ENCODE measurements at regions not wholly inside any gene's neighbourhood (a gene's known extent, or its start where the extent isn't known, plus 50 kb on each side); places are given as distances from the start of the nearest gene placed in this dataset.

DNA sequence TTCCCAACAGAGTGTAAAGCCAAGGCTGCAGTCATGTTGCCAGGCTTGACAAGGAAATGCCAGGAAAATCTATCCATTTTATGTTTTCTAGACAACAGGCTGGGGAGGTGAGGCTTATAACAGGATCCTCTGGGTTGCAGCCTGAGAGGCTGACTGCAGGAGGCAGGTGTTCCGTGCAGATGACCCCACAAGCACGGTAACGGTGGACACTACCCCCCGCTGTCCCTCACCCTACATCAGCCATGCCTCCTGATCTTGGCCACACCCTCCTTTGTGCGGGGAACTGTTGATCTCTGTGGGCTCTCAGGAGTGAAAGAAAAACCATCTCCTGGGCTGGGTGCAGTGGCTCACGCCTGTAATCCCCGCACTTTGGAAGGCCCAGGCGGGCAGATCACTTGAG, 68.0 kb upstream of the ADPGK start:
- TF ChIP-seq, protein P1, sequence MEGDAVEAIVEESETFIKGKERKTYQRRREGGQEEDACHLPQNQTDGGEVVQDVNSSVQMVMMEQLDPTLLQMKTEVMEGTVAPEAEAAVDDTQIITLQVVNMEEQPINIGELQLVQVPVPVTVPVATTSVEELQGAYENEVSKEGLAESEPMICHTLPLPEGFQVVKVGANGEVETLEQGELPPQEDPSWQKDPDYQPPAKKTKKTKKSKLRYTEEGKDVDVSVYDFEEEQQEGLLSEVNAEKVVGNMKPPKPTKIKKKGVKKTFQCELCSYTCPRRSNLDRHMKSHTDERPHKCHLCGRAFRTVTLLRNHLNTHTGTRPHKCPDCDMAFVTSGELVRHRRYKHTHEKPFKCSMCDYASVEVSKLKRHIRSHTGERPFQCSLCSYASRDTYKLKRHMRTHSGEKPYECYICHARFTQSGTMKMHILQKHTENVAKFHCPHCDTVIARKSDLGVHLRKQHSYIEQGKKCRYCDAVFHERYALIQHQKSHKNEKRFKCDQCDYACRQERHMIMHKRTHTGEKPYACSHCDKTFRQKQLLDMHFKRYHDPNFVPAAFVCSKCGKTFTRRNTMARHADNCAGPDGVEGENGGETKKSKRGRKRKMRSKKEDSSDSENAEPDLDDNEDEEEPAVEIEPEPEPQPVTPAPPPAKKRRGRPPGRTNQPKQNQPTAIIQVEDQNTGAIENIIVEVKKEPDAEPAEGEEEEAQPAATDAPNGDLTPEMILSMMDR (IDR thresholded peaks at IDR 0.05) = no peak
- TF ChIP-seq POLR2A (IDR thresholded peaks at IDR 0.05) = no peak
